ENCODE measurements at regions not wholly inside any gene's neighbourhood (a gene's known extent, or its start where the extent isn't known, plus 50 kb on each side); places are given as distances from the start of the nearest gene placed in this dataset.

GRCh38 chr21:39010629-39011404 is 172.4 kb downstream of the PSMG1 start:
- TF ChIP-seq POLR2A (IDR thresholded peaks at IDR 0.05) (no peak), CTCF (IDR thresholded peaks at IDR 0.05) (no peak)
